Spleen (tissue), 11 donors: ENCODE measurements at regions not wholly inside any gene's neighbourhood (a gene's known extent, or its start where the extent isn't known, plus 50 kb on each side); places are given as distances from the start of the nearest gene placed in this dataset.

Experiments used
- DNase-seq: peaks from one replicate; pipeline ENCODE4 v3.0.0-alpha.2; 2020
- H3K27ac ChIP-seq, 8 donors: fragments of 200-600 bp; sonication (generic) in 7 of 8; 1 replicate in 4 of 8; 2 replicates in 4 of 8; pipeline versions ENCODE4 v1.5.0 to v1.8.0; 2016 to 2021; ENCODE audit warnings: inconsistent platforms in 4 of 8, mild to moderate bottlenecking in 4 of 8, moderate library complexity in 1 of 8
- H3K27me3 ChIP-seq, 7 donors: fragments of 200-600 bp; sonication (generic) in 6 of 7; replicated peaks in 1 of 7; 1 replicate in 4 of 7; 2 replicates in 3 of 7; pipeline versions ENCODE4 v1.5.0 to v1.8.0; 2016 to 2021; ENCODE audit warnings: inconsistent platforms in 3 of 7, mild to moderate bottlenecking in 1 of 7
- H3K36me3 ChIP-seq, 6 donors: fragments of 200-600 bp; sonication (generic) in 5 of 6; 1 replicate in 4 of 6; 2 replicates in 2 of 6; pipeline versions ENCODE4 v1.5.0 to v1.8.0; 2016 to 2021; ENCODE audit warnings: inconsistent platforms in 2 of 6
- H3K4me1 ChIP-seq, 6 donors: fragments of 200-600 bp; sonication (generic) in 5 of 6; 1 replicate in 3 of 6; 2 replicates in 3 of 6; pipeline versions ENCODE4 v1.5.0 to v1.8.0; 2016 to 2021; ENCODE audit warnings: inconsistent platforms in 3 of 6
- H3K4me3 ChIP-seq, 8 donors: fragments of 200-600 bp; sonication (generic) in 7 of 8; 1 replicate in 4 of 8; 2 replicates in 4 of 8; pipeline versions ENCODE4 v1.5.0 to v1.8.0; 2016 to 2021; ENCODE audit warnings: inconsistent platforms in 4 of 8, mild to moderate bottlenecking in 4 of 8, moderate library complexity in 2 of 8
- H3K9me3 ChIP-seq, 8 donors: fragments of 200-600 bp; sonication (generic) in 7 of 8; 1 replicate in 4 of 8; 2 replicates in 4 of 8; pipeline versions ENCODE4 v1.5.0 to v1.8.0; 2016 to 2021; ENCODE audit warnings: inconsistent platforms in 4 of 8
- CTCF ChIP-seq, 11 experiments: fragments of 200-600 bp in 7 of 11; fragments of 450-650 bp in 4 of 11; sonication (generic) in 4 of 11; IDR thresholded peaks in 8 of 11; conservative IDR thresholded peaks in 3 of 11; 1 replicate in 7 of 11; 2 replicates in 4 of 11; pipeline versions ENCODE4 v1.4.0 to v1.8.0; 2016 to 2021; ENCODE audit warnings: antibody characterized with exemption in 11 of 11, inconsistent platforms in 4 of 11, mild to moderate bottlenecking in 1 of 11
- POLR2A ChIP-seq, 3 donors: fragments of 450-650 bp; IDR thresholded peaks; one replicate each; pipeline ENCODE4 v1.5.1; 2017; ENCODE audit warnings: antibody characterized with exemption in 3 of 3, mild to moderate bottlenecking in 1 of 3
- POLR2AphosphoS5 ChIP-seq, 3 donors: sonication (generic); formaldehyde crosslinking; IDR thresholded peaks; one replicate each; pipeline ENCODE4 v1.5.1; 2017; ENCODE audit warnings: antibody characterized with exemption in 3 of 3
- WGBS, 5 donors: extraction: QIAGEN DNeasy Blood & Tissue Kit in 3 of 5; methylation state at CpG; one replicate each; pipeline versions ENCODE4 v1.1.5 to v1.1.7; 2013 to 2018; 5-methylcytosine and 5-hydroxymethylcytosine counted together
- intact Hi-C: fragments of 100-400 bp; cut with DNase I; formaldehyde crosslinking; loops from one replicate; pipeline ENCODE4 v1.15.0; 2023; ENCODE audit warnings: low total_unique reads
- donor health status: healthy with polysubstance abuse.
- donor health status: DM: no; HTN: no; CAD: no; lungs with moderate emphysema.
- donor health status: DM: no; HTN: no; CAD: no.
- donor health status: Bipolar disorder and iron deficiency.
- donor health status: healthy.
- donor health status: DM: no; HTN: no; CAD: no.
- donor health status: DM: yes; HTN: yes; CAD: no.

GRCh38 chr2:10201201-10201600 lies 78.7 kb downstream of the RRM2 start:
- no peak for DNase-seq
- H3K36me3 ChIP-seq: no peaks in the 10 kb centered on the region
- H3K4me3 ChIP-seq: no peak overlapping the region
- H3K9me3 ChIP-seq: peaks cover 0 to 4% (median 0%) of the 10 kb centered on the region in 8 donors
- no peaks in the 10 kb centered on the region for H3K4me1 ChIP-seq
- intact Hi-C loops: no loop called here
- H3K27ac ChIP-seq: no peak overlapping the region
- TF ChIP-seq CTCF (IDR thresholded peaks at IDR 0.05 in 8 of 11, conservative IDR thresholded peaks at IDR 0.05 in 3 of 11) (no peak), POLR2A (IDR thresholded peaks at IDR 0.05) (no peak), POLR2AphosphoS5 (IDR thresholded peaks at IDR 0.05) (no peak)
- WGBS, 5 donors: 73 to 88% (median 79%) methylated on average over 4 of the region's 4 CpGs
- no peaks in the 10 kb centered on the region for H3K27me3 ChIP-seq

GRCh38 chr2:10202131-10202665 lies 79.7 kb downstream of the RRM2 start:
- intact Hi-C loops: no loop called here
- H3K4me3 ChIP-seq: no peak overlapping the region
- H3K36me3 ChIP-seq: no peaks in the 10 kb centered on the region
- WGBS, 5 donors: 86 to 95% (median 87%) methylated on average over 4 of the region's 4 CpGs
- no peaks in the 10 kb centered on the region for H3K4me1 ChIP-seq
- peaks cover 0 to 4% (median 0%) of the 10 kb centered on the region in 8 donors for H3K9me3 ChIP-seq
- no peak for TF ChIP-seq POLR2AphosphoS5 (IDR thresholded peaks at IDR 0.05)
- TF ChIP-seq POLR2A (IDR thresholded peaks at IDR 0.05): no peak
- TF ChIP-seq CTCF (IDR thresholded peaks at IDR 0.05 in 8 of 11, conservative IDR thresholded peaks at IDR 0.05 in 3 of 11): no peak
- H3K27me3 ChIP-seq: no peaks in the 10 kb centered on the region
- H3K27ac ChIP-seq: no peak overlapping the region
- DNase-seq: no peak

- peak; percentile 35 for DNase-seq
- H3K27me3 ChIP-seq: no peaks in the 10 kb centered on the region
- H3K27ac ChIP-seq: no peak overlapping the region
- no peak overlapping the region for H3K4me3 ChIP-seq
- no peaks in the 10 kb centered on the region for H3K9me3 ChIP-seq
- 84 to 87% (median 86%) methylated on average over 25 of the region's 25 CpGs for WGBS, 5 donors
- TF ChIP-seq CTCF (IDR thresholded peaks at IDR 0.05 in 8 of 11, conservative IDR thresholded peaks at IDR 0.05 in 3 of 11) (no peak), POLR2A (IDR thresholded peaks at IDR 0.05) (no peak), POLR2AphosphoS5 (IDR thresholded peaks at IDR 0.05) (no peak)
- intact Hi-C loops: no loop called here
- H3K36me3 ChIP-seq: no peaks in the 10 kb centered on the region
- no peaks in the 10 kb centered on the region for H3K4me1 ChIP-seq
Measured at GRCh38 chr2:10204326-10205161, 82.0 kb downstream of the RRM2 start.

- intact Hi-C loops: no loop called here
- no peaks in the 10 kb centered on the region for H3K4me1 ChIP-seq
- 92 to 100% (median 96%) methylated on average over 9 of the region's 9 CpGs for WGBS, 5 donors
- no peak overlapping the region for H3K27ac ChIP-seq
- TF ChIP-seq POLR2AphosphoS5 (IDR thresholded peaks at IDR 0.05): no peak
- no peak for TF ChIP-seq CTCF (IDR thresholded peaks at IDR 0.05 in 8 of 11, conservative IDR thresholded peaks at IDR 0.05 in 3 of 11)
- no peak for TF ChIP-seq POLR2A (IDR thresholded peaks at IDR 0.05)
- no peak overlapping the region for H3K4me3 ChIP-seq
- no peaks in the 10 kb centered on the region for H3K36me3 ChIP-seq
- DNase-seq: peak; percentile 15
- no peaks in the 10 kb centered on the region for H3K9me3 ChIP-seq
- H3K27me3 ChIP-seq: no peaks in the 10 kb centered on the region
Measured at GRCh38 chr2:10205162-10205475, 82.6 kb downstream of the RRM2 start.
